Right lobe of liver (tissue), 6 donors: ENCODE measurements at regions not wholly inside any gene's neighbourhood (a gene's known extent, or its start where the extent isn't known, plus 50 kb on each side); places are given as distances from the start of the nearest gene placed in this dataset.

Source experiments
- ATAC-seq, 4 donors: fragments of 200-7000 bp; cut with Tn5 transposase; one replicate each; pipeline ENCODE4 v1.9.1; 2020; ENCODE audit warnings: mild to moderate bottlenecking in 4 of 4, moderate library complexity in 4 of 4
- DNase-seq, 3 donors: peaks; one replicate each; pipeline ENCODE4 v3.0.0-alpha.2; 2020
- H3K27ac ChIP-seq, 3 donors: fragments of 200-600 bp; one replicate each; pipeline ENCODE4 v1.8.0; 2022
- H3K27me3 ChIP-seq, 2 donors: fragments of 200-600 bp; one replicate each; pipeline ENCODE4 v1.8.0; 2022
- H3K36me3 ChIP-seq, 4 donors: fragments of 200-600 bp; sonication (generic) in 1 of 4; one replicate each; pipeline versions ENCODE4 v1.5.1 to v1.8.0; 2017 to 2022; ENCODE audit warnings: control low read depth in 1 of 4
- H3K4me1 ChIP-seq, 4 donors: fragments of 200-600 bp; sonication (generic) in 1 of 4; one replicate each; pipeline versions ENCODE4 v1.5.1 to v1.8.0; 2017 to 2022; ENCODE audit warnings: control low read depth in 1 of 4
- H3K4me3 ChIP-seq, 3 donors: fragments of 200-600 bp; one replicate each; pipeline ENCODE4 v1.8.0; 2022
- H3K9me3 ChIP-seq, 4 donors: fragments of 200-600 bp; sonication (generic) in 1 of 4; one replicate each; pipeline versions ENCODE4 v1.5.1 to v1.8.0; 2017 to 2022; ENCODE audit warnings: control low read depth in 1 of 4
- POLR2A ChIP-seq: fragments of 450-650 bp; IDR thresholded peaks from one replicate; pipeline ENCODE4 v1.6.1; 2017; ENCODE audit warnings: antibody characterized with exemption, mild to moderate bottlenecking
- WGBS: methylation state at CpG from one replicate; pipeline ENCODE4 v1.1.6; 2018; ENCODE audit warnings: low coverage, low lambda C conversion rate; ENCODE audit not compliant: insufficient coverage; ENCODE audit errors: missing lambda C conversion rate; 5-methylcytosine and 5-hydroxymethylcytosine counted together
- intact Hi-C, 2 donors: fragments of 100-400 bp; cut with DNase I; formaldehyde crosslinking; loops; one replicate each; pipeline versions ENCODE4 v1.11.2 to v1.14.1; 2022
- TF ChIP-seq, protein P1 (sequence below), 4 donors: fragments of 200-600 bp in 3 of 4; fragments of 450-650 bp in 1 of 4; IDR thresholded peaks; one replicate each; pipeline versions ENCODE4 v1.5.1 to v1.8.0; 2016 to 2022; ENCODE audit warnings: antibody characterized with exemption in 4 of 4, mild to moderate bottlenecking in 2 of 4
- donor health status: DM: no; HTN: yes; CAD: no.
- donor health status: DM: no; HTN: no; CAD: no.
- donor health status: DM: no; HTN: no; CAD: no.
- donor health status: DM: no; HTN: yes; CAD: no.
- donor health status: DM: no; HTN: yes; CAD: no.

DNA sequence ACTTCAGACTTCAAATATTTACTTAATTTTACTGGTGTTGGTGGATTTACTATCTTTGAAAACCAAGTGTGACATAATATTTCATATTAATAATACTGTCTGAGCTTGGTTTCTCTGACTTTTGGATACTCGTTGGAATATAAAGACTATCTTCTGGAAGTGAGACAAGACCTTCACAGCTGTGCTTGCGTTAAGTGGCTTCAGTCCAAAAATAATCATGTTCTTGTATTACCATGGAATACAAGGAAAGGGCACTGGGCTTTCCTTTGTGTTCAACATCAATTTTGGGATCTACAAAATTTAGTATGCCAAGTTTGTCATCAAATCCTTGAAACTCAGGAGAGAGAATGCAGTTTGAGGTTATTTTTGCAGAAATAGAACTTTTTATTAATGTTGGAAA is 712.4 kb upstream of the LCORL start:
- Histone ChIP-seq H3K27ac (no peak overlapping the region), H3K4me3 (no peak overlapping the region), H3K27me3 (no peaks in the 10 kb centered on the region), H3K36me3 (no peaks in the 10 kb centered on the region), H3K9me3 (no peaks in the 10 kb centered on the region), H3K4me1 (no peaks in the 10 kb centered on the region)
- intact Hi-C loops = no loop called here
- DNase-seq (no peak), ATAC-seq (no peak)
- TF ChIP-seq, protein P1, sequence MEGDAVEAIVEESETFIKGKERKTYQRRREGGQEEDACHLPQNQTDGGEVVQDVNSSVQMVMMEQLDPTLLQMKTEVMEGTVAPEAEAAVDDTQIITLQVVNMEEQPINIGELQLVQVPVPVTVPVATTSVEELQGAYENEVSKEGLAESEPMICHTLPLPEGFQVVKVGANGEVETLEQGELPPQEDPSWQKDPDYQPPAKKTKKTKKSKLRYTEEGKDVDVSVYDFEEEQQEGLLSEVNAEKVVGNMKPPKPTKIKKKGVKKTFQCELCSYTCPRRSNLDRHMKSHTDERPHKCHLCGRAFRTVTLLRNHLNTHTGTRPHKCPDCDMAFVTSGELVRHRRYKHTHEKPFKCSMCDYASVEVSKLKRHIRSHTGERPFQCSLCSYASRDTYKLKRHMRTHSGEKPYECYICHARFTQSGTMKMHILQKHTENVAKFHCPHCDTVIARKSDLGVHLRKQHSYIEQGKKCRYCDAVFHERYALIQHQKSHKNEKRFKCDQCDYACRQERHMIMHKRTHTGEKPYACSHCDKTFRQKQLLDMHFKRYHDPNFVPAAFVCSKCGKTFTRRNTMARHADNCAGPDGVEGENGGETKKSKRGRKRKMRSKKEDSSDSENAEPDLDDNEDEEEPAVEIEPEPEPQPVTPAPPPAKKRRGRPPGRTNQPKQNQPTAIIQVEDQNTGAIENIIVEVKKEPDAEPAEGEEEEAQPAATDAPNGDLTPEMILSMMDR (IDR thresholded peaks at IDR 0.05) = no peak
- no peak for TF ChIP-seq POLR2A
- WGBS = 33% methylated on average over 2 of the region's 2 CpGs

DNA sequence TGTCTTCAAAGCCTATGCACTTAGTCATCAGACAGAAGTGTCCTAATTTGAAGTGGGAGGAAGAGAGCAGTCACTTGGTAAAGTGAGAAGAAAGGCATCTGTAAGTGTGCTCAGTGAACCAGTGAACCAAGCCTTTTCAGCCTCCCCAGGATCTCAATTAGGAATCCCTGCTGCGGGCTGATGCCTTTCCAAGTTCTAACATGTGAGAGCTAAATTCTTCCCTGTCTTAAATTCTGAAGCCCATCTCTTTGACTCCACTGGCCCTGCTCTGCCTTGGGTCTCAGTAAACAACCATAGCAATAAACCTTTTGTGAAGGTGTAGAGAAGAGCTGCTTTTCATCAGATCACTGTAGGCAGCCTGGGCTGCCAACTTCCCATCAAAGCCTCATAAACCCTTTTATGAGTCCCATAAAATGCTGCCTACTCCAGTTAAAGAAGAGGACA is 701.2 kb upstream of the LCORL start:
- intact Hi-C loops = no loop called here
- DNase-seq (no peak), ATAC-seq (no peak)
- H3K27ac ChIP-seq = no peak overlapping the region
- TF ChIP-seq, protein P1 (IDR thresholded peaks at IDR 0.05) = no peak
- TF ChIP-seq POLR2A = no peak
- no peaks in the 10 kb centered on the region for H3K4me1 ChIP-seq
- WGBS = 27% methylated on average over 1 of the region's 1 CpG
- no peaks in the 10 kb centered on the region for H3K36me3 ChIP-seq
- H3K9me3 ChIP-seq = no peaks in the 10 kb centered on the region
- H3K4me3 ChIP-seq = no peak overlapping the region
- no peaks in the 10 kb centered on the region for H3K27me3 ChIP-seq

DNA sequence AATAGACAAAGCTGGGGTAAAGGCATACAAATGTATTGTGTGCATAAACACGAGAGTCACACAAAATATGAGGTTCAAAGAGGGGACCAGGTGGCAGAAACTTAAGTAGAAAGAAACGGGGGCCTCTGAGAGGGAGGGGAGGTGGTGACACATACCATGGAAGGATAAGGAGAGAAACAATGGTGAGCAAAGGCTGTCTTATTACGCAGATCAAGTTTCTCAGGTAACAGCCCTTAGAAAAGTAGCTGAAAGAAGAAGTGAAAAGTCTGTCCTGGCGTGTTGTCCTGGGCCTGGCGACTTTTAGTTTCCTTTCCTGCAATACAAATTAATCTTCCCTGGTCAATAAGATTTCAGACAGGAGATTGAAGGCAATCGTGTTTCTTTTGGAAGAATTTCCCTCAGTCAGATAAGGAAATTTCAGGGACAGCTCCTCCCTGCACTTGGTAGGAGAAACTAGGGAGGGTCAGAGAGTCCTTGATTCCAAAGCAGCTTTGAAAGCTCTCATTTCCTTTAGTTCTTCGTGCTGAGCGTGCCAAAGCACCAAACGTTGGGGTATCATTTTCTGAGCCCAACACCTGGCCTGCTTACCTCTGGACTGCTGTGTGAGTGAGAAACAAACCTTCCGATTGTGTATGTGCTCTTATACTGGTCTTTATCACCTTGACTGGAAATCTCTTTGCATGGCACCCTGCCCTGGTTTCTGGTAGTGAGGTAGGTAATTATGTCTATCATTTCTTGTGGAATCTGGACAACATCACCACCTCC is 676.7 kb upstream of the LCORL start:
- WGBS = 41% methylated on average over 7 of the region's 10 CpGs
- H3K9me3 ChIP-seq = no peaks in the 10 kb centered on the region
- no peak overlapping the region for H3K4me3 ChIP-seq
- H3K27ac ChIP-seq = no peak overlapping the region
- no peaks in the 10 kb centered on the region for H3K4me1 ChIP-seq
- intact Hi-C loops = no loop called here
- DNase-seq (no peak), ATAC-seq (no peak)
- no peak for TF ChIP-seq POLR2A
- TF ChIP-seq, protein P1 (IDR thresholded peaks at IDR 0.05) = no peak
- H3K27me3 ChIP-seq = no peaks in the 10 kb centered on the region
- no peaks in the 10 kb centered on the region for H3K36me3 ChIP-seq

DNA sequence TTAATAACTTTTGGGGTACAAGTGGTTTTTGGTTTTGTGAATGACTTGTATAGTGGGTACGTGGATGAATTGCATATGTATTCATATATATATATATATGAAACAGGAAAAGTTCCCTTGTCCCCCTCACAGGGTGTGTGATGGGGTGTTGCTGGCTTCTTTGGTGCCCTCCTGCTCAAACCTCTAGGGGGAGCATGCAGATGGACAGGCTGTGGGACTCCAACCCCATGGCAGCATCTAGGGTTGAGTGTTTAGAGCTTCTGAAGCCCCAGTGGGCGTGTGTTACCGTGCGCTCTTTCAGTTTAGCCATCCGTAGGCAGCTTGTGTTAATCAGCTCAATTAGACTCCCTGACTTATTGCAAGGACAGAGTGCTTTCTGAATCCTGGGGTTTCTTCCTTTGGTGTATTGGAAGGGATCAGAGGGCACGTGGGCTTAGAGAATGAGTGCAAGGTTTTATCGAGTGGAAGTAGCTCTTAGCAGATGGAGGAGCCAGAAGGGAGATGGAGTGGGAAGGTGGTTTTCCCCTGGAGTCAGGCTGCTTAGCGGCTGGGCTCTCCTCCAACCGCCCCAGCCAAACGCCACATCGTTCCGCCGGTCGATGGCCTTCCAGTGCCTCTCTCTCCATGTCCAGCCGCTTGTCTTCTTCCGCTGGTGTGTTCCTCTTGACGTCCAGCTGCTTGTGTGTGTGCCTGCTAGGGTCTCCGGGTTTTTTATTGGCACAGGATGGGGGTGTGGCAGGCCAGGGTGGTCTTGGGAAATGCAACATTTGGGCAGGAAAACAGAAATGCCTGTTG is 674.4 kb upstream of the LCORL start:
- DNase-seq (no peak), ATAC-seq (no peak)
- no peak for TF ChIP-seq POLR2A
- TF ChIP-seq, protein P1 (IDR thresholded peaks at IDR 0.05) = no peak
- no peaks in the 10 kb centered on the region for H3K27me3 ChIP-seq
- H3K36me3 ChIP-seq = no peaks in the 10 kb centered on the region
- peaks cover 0 to 6% (median 0%) of the 10 kb centered on the region in 4 donors for H3K4me1 ChIP-seq
- intact Hi-C loops = no loop called here
- WGBS = 86% methylated on average over 9 of the region's 18 CpGs
- H3K27ac ChIP-seq = no peak overlapping the region
- H3K4me3 ChIP-seq = no peak overlapping the region
- H3K9me3 ChIP-seq = no peaks in the 10 kb centered on the region
